ENCODE measurements at regions not wholly inside any gene's neighbourhood (a gene's known extent, or its start where the extent isn't known, plus 50 kb on each side); places are given as distances from the start of the nearest gene placed in this dataset.

DNA sequence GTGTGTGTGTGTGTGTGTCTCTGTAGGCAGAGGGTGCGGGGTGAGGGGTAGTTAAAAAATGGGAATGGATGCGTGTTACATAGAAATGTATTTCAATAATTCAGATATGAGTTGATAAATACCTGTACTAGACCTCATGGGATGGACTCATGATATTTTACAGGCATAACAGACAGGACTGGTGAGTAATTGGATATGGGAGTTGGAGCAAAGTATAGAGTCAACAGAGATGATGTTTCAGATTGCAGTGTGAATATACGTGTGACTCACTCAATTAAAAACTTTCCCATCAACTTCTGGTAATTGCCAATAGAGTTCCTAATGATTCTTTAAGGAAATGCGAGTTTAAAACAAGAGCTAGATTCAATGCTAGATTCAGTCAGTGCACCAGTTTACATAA lies 711.9 kb downstream of the C12orf50 start:
- WGBS, result 66% methylated on average over 4 of the region's 4 CpGs
- DNase-seq (ENCODE audit: low spot score), result no peak
- intact Hi-C loops (cut with DNase I), result no loop called here
- Histone ChIP-seq H3K27me3 (replicated peaks; ENCODE audit: insufficient read depth) (no peaks in the 10 kb centered on the region), H3K36me3 (no peaks in the 10 kb centered on the region), H3K9me3 (no peaks in the 10 kb centered on the region), H3K4me3 (no peak overlapping the region), H3K27ac (no peak overlapping the region), H3K4me1 (replicated peaks) (no peaks in the 10 kb centered on the region)
- TF ChIP-seq, protein P1, sequence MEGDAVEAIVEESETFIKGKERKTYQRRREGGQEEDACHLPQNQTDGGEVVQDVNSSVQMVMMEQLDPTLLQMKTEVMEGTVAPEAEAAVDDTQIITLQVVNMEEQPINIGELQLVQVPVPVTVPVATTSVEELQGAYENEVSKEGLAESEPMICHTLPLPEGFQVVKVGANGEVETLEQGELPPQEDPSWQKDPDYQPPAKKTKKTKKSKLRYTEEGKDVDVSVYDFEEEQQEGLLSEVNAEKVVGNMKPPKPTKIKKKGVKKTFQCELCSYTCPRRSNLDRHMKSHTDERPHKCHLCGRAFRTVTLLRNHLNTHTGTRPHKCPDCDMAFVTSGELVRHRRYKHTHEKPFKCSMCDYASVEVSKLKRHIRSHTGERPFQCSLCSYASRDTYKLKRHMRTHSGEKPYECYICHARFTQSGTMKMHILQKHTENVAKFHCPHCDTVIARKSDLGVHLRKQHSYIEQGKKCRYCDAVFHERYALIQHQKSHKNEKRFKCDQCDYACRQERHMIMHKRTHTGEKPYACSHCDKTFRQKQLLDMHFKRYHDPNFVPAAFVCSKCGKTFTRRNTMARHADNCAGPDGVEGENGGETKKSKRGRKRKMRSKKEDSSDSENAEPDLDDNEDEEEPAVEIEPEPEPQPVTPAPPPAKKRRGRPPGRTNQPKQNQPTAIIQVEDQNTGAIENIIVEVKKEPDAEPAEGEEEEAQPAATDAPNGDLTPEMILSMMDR (IDR thresholded peaks at IDR 0.05), result no peak
- TF ChIP-seq POLR2A (IDR thresholded peaks at IDR 0.05) (no peak), POLR2AphosphoS5 (IDR thresholded peaks at IDR 0.05) (no peak)

DNA sequence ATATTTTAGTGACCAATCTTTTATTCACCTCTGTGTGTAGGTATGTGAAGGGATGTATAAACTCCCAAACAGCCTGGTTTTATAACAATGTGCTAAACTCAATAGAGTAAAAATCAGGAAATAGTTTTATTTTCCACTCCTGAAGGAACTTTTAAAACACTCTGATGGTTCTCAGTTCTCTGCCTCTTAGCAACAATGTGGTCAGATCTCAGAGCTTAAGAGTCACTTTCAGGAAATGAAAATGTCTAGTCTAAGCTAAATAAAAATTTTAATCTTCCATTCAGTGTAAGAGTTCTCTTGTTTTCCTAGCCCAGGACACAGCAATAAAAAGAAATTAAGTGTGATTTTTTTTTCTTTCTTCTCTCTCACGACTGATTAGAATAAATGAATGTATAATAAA lies 718.0 kb downstream of the C12orf50 start:
- DNase-seq (ENCODE audit: low spot score), result no peak
- WGBS, result 42% methylated on average over 1 of the region's 1 CpG
- Histone ChIP-seq H3K9me3 (no peaks in the 10 kb centered on the region), H3K4me1 (replicated peaks) (no peaks in the 10 kb centered on the region), H3K27me3 (replicated peaks; ENCODE audit: insufficient read depth) (no peaks in the 10 kb centered on the region), H3K4me3 (no peak overlapping the region), H3K36me3 (no peaks in the 10 kb centered on the region), H3K27ac (no peak overlapping the region)
- intact Hi-C loops (cut with DNase I), result no loop called here
- TF ChIP-seq POLR2AphosphoS5 (IDR thresholded peaks at IDR 0.05) (no peak), POLR2A (IDR thresholded peaks at IDR 0.05) (no peak)
- TF ChIP-seq, protein P1 (IDR thresholded peaks at IDR 0.05), result no peak

DNA sequence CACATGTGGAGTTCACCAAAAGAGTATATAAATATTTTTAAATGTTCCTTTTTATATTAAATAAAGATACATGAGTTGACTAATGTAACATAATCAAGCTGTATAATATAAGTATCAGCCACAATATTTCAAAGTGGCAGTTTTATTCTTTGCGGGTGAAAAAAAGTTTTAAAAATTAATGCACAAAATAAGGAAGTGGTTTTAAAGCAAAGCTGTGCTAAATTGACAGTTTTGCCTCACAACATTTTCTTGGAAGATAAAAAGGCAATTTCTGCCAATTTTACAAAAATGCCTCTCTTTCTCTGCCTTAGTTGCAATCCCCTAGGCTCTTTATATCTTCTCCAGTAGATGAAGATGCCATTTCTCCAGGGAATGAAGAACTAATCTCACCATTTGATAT lies 719.1 kb downstream of the C12orf50 start:
- DNase-seq (ENCODE audit: low spot score), result no peak
- no peak overlapping the region for H3K27ac ChIP-seq
- WGBS, result 75% methylated on average over 1 of the region's 1 CpG
- no peaks in the 10 kb centered on the region for H3K4me1 ChIP-seq (replicated peaks)
- intact Hi-C loops (cut with DNase I), result no loop called here
- TF ChIP-seq POLR2A (IDR thresholded peaks at IDR 0.05) (no peak), POLR2AphosphoS5 (IDR thresholded peaks at IDR 0.05) (no peak)
- TF ChIP-seq, protein P1 (IDR thresholded peaks at IDR 0.05), result no peak
- H3K4me3 ChIP-seq, result no peak overlapping the region
- H3K27me3 ChIP-seq (replicated peaks; ENCODE audit: insufficient read depth), result no peaks in the 10 kb centered on the region
- no peaks in the 10 kb centered on the region for H3K9me3 ChIP-seq
- H3K36me3 ChIP-seq, result no peaks in the 10 kb centered on the region

DNA sequence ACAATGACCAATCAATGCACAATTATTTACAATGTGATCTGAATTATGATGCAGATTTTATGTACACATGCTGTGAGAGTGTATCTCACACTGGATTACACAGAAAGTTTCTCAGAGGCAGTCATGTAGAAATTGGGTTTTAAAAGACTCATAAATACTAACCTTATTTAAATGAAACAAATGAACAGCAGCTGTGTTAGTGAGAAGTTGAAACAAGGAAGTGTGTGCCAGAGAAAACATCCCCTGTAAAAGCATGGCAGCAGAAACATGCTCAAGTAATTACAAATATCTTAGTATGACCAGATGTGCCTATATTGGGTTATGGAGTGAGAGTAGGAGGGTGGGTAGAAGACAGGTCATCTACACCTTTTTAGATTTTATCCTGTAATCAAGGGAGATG lies 723.7 kb downstream of the C12orf50 start:
- no peak overlapping the region for H3K27ac ChIP-seq
- no peaks in the 10 kb centered on the region for H3K36me3 ChIP-seq
- H3K4me3 ChIP-seq, result no peak overlapping the region
- DNase-seq (ENCODE audit: low spot score), result no peak
- no peaks in the 10 kb centered on the region for H3K4me1 ChIP-seq (replicated peaks)
- TF ChIP-seq POLR2AphosphoS5 (IDR thresholded peaks at IDR 0.05), result no peak
- TF ChIP-seq, protein P1 (IDR thresholded peaks at IDR 0.05), result no peak
- TF ChIP-seq POLR2A (IDR thresholded peaks at IDR 0.05), result no peak
- intact Hi-C loops (cut with DNase I), result no loop called here
- H3K9me3 ChIP-seq, result no peaks in the 10 kb centered on the region
- no peaks in the 10 kb centered on the region for H3K27me3 ChIP-seq (replicated peaks; ENCODE audit: insufficient read depth)

DNA sequence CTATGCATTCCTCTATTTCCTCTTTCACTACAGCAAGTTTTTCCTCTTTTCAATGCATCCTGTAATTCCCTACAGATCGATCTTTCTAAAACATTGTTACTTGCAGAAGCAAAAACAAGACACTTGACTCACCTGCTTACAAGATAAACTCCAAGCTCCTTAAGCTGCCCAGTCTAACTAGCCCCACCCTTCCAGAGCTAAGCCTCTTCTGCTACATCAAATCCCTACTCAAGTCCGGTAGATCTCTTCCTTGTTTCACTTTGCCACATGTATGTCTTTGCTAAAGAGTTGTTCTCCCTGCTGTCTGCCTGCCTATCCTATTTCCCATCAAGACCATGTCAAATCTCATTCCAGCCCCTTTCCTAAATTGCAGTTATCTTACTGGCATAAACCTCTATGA lies 724.8 kb downstream of the C12orf50 start:
- Histone ChIP-seq H3K27ac (no peak overlapping the region), H3K4me3 (no peak overlapping the region), H3K4me1 (replicated peaks) (no peaks in the 10 kb centered on the region), H3K27me3 (replicated peaks; ENCODE audit: insufficient read depth) (no peaks in the 10 kb centered on the region), H3K9me3 (no peaks in the 10 kb centered on the region), H3K36me3 (no peaks in the 10 kb centered on the region)
- 68% methylated on average over 2 of the region's 2 CpGs for WGBS
- intact Hi-C loops (cut with DNase I), result no loop called here
- TF ChIP-seq POLR2AphosphoS5 (IDR thresholded peaks at IDR 0.05) (no peak), POLR2A (IDR thresholded peaks at IDR 0.05) (no peak)
- TF ChIP-seq, protein P1 (IDR thresholded peaks at IDR 0.05), result no peak
- no peak for DNase-seq (ENCODE audit: low spot score)

All from prostate gland (tissue), 2 donors.